BE2C (cell line): ENCODE measurements at regions not wholly inside any gene's neighbourhood (a gene's known extent, or its start where the extent isn't known, plus 50 kb on each side); places are given as distances from the start of the nearest gene placed in this dataset.

Experiments
- DNase-seq: peaks from one replicate; pipeline ENCODE4 v3.0.0-alpha.2; 2020
- H3K27me3 ChIP-seq: fragments of 250-450 bp; sonication (Bioruptor Pico); 2 replicates; pipeline ENCODE4 v1.5.1; 2020; ENCODE audit warnings: mild to moderate bottlenecking
- H3K36me3 ChIP-seq: fragments of 250-450 bp; sonication (Bioruptor Pico); 2 replicates; pipeline ENCODE4 v1.5.1; 2020; ENCODE audit warnings: mild to moderate bottlenecking
- H3K4me1 ChIP-seq: fragments of 250-450 bp; sonication (Bioruptor Pico); 2 replicates; pipeline ENCODE4 v1.5.1; 2020
- H3K4me3 ChIP-seq: 2 replicates; pipeline ENCODE4 v1.5.1; 2011; ENCODE audit warnings: low read depth, low read length
- H3K9me3 ChIP-seq: fragments of 250-450 bp; sonication (Bioruptor Pico); 2 replicates; pipeline ENCODE4 v1.5.1; 2020
- CTCF ChIP-seq: IDR thresholded peaks from 2 replicates; pipeline ENCODE4 v1.5.1; 2012; ENCODE audit warnings: mild to moderate bottlenecking, low read depth, low read length

- H3K4me3 ChIP-seq, result no peak overlapping the region
- no peaks in the 10 kb centered on the region for H3K4me1 ChIP-seq
- no peak for DNase-seq
- H3K9me3 ChIP-seq, result no peaks in the 10 kb centered on the region
- no peaks in the 10 kb centered on the region for H3K36me3 ChIP-seq
- no peaks in the 10 kb centered on the region for H3K27me3 ChIP-seq
- no peak for TF ChIP-seq CTCF
Measured at GRCh38 chr2:41381701-41382100, 666.1 kb upstream of the PKDCC start.

- H3K27me3 ChIP-seq, result no peaks in the 10 kb centered on the region
- no peak for DNase-seq
- no peaks in the 10 kb centered on the region for H3K4me1 ChIP-seq
- no peak overlapping the region for H3K4me3 ChIP-seq
- no peaks in the 10 kb centered on the region for H3K9me3 ChIP-seq
- no peaks in the 10 kb centered on the region for H3K36me3 ChIP-seq
- TF ChIP-seq CTCF, result no peak
Measured at GRCh38 chr2:41387519-41387918, 660.3 kb upstream of the PKDCC start.

GRCh38 chr2:41393621-41394020 lies 654.2 kb upstream of the PKDCC start:
- Histone ChIP-seq H3K27me3 (no peaks in the 10 kb centered on the region), H3K36me3 (no peaks in the 10 kb centered on the region), H3K4me3 (no peak overlapping the region), H3K9me3 (no peaks in the 10 kb centered on the region), H3K4me1 (no peaks in the 10 kb centered on the region)
- DNase-seq, result no peak
- TF ChIP-seq CTCF, result no peak

GRCh38 chr2:41394541-41394940 lies 653.3 kb upstream of the PKDCC start:
- no peaks in the 10 kb centered on the region for H3K27me3 ChIP-seq
- no peaks in the 10 kb centered on the region for H3K36me3 ChIP-seq
- DNase-seq, result no peak
- H3K4me1 ChIP-seq, result no peaks in the 10 kb centered on the region
- TF ChIP-seq CTCF, result no peak
- H3K4me3 ChIP-seq, result no peak overlapping the region
- H3K9me3 ChIP-seq, result no peaks in the 10 kb centered on the region

GRCh38 chr2:41395692-41396091 lies 652.1 kb upstream of the PKDCC start:
- no peak for TF ChIP-seq CTCF
- H3K4me1 ChIP-seq, result 0 out of 2 replicates have a peak, but pooled peaks cover 2% of the 10 kb centered on the region
- no peak overlapping the region for H3K4me3 ChIP-seq
- no peaks in the 10 kb centered on the region for H3K27me3 ChIP-seq
- no peak for DNase-seq
- H3K9me3 ChIP-seq, result no peaks in the 10 kb centered on the region
- no peaks in the 10 kb centered on the region for H3K36me3 ChIP-seq

- no peaks in the 10 kb centered on the region for H3K9me3 ChIP-seq
- no peaks in the 10 kb centered on the region for H3K36me3 ChIP-seq
- H3K4me1 ChIP-seq, result 0 out of 2 replicates have a peak, but pooled peaks cover 2% of the 10 kb centered on the region
- no peaks in the 10 kb centered on the region for H3K27me3 ChIP-seq
- no peak overlapping the region for H3K4me3 ChIP-seq
- TF ChIP-seq CTCF, result no peak
- no peak for DNase-seq
Measured at GRCh38 chr2:41399437-41400087, 648.3 kb upstream of the PKDCC start.
